WTC11 (cell line): ENCODE measurements at regions not wholly inside any gene's neighbourhood (a gene's known extent, or its start where the extent isn't known, plus 50 kb on each side); places are given as distances from the start of the nearest gene placed in this dataset.

Experiments used
- ATAC-seq: fragments of 200-7000 bp; cut with Tn5 transposase; 2 replicates; pipeline ENCODE4 v1.10.0; 2021; ENCODE audit warnings: mild to moderate bottlenecking, moderate library complexity
- CTCF ChIA-PET: fragments of 300-600 bp; sonication (Branson Sonifier 250); formaldehyde crosslinking; loops from one replicate; lab custom pipeline; 2021; ENCODE audit warnings: antibody characterized with exemption; lab: Charles Lee
- POLR2A ChIA-PET: fragments of 350-600 bp; sonication (Branson Sonifier 250); formaldehyde crosslinking; loops from one replicate; lab custom pipeline; 2021; ENCODE audit warnings: antibody characterized with exemption; lab: Charles Lee
- DNase-seq: peaks from one replicate; pipeline ENCODE4 v3.0.0; 2021; ENCODE audit warnings: low spot score
- H3K27ac Mint-ChIP-seq: 2 replicates; pipeline ENCODE4 v1.8.0; 2021; ENCODE audit warnings: mixed read lengths
- H3K27me3 Mint-ChIP-seq: 2 replicates; pipeline ENCODE4 v1.8.0; 2021; ENCODE audit warnings: low read depth, mild to moderate bottlenecking, moderate library complexity, mixed read lengths
- H3K36me3 Mint-ChIP-seq: 2 replicates; pipeline ENCODE4 v1.8.0; 2021; ENCODE audit warnings: mixed read lengths
- H3K4me1 Mint-ChIP-seq: 2 replicates; pipeline ENCODE4 v1.8.0; 2022; ENCODE audit warnings: mixed read lengths
- H3K4me3 Mint-ChIP-seq: 2 replicates; pipeline ENCODE4 v1.8.0; 2021; ENCODE audit warnings: mild to moderate bottlenecking, moderate library complexity, mixed read lengths
- H3K9me3 Mint-ChIP-seq: 2 replicates; pipeline ENCODE4 v1.8.0; 2021; ENCODE audit warnings: mixed read lengths
- AR ChIP-seq: fragments of 250-450 bp; sonication (Bioruptor Pico); IDR thresholded peaks from 2 replicates; pipeline ENCODE4 v1.9.0; 2021; ENCODE audit warnings: mild to moderate bottlenecking
- ATF2 ChIP-seq: sonication (generic); formaldehyde crosslinking; IDR thresholded peaks from 2 replicates; pipeline ENCODE4 v1.8.1; 2022; ENCODE audit warnings: low read depth, missing genetic modification reagents, borderline replicate concordance
- ATF6 ChIP-seq: sonication (generic); formaldehyde crosslinking; IDR thresholded peaks from 2 replicates; pipeline ENCODE4 v1.8.1; 2023; ENCODE audit warnings: mild to moderate bottlenecking, missing genetic modification reagents
- CREM ChIP-seq: sonication (generic); formaldehyde crosslinking; IDR thresholded peaks from 2 replicates; pipeline ENCODE4 v1.8.1; 2022; ENCODE audit warnings: mild to moderate bottlenecking, missing genetic modification reagents, moderate library complexity
- E2F1 ChIP-seq: sonication (generic); formaldehyde crosslinking; IDR thresholded peaks from 2 replicates; pipeline ENCODE4 v1.8.0; 2022; ENCODE audit warnings: mild to moderate bottlenecking, missing genetic modification reagents
- EMX1 ChIP-seq: fragments of 250-450 bp; sonication (Bioruptor Pico); IDR thresholded peaks from 2 replicates; pipeline ENCODE4 v1.8.0; 2021; ENCODE audit warnings: mild to moderate bottlenecking
- ETV6 ChIP-seq: sonication (generic); formaldehyde crosslinking; IDR thresholded peaks from 2 replicates; pipeline ENCODE4 v1.8.1; 2022; ENCODE audit warnings: mild to moderate bottlenecking, missing genetic modification reagents
- IRF1 ChIP-seq: sonication (generic); formaldehyde crosslinking; IDR thresholded peaks from 2 replicates; pipeline ENCODE4 v1.8.0; 2023; ENCODE audit warnings: missing genetic modification reagents
- JAZF1 ChIP-seq: fragments of 250-450 bp; sonication (Bioruptor Pico); IDR thresholded peaks from 2 replicates; pipeline ENCODE4 v1.9.0; 2021; ENCODE audit warnings: moderate library complexity, mild to moderate bottlenecking, inconsistent platforms
- KAT7 ChIP-seq: sonication (generic); formaldehyde crosslinking; IDR thresholded peaks from 2 replicates; pipeline ENCODE4 v1.8.1; 2023; ENCODE audit warnings: missing genetic modification reagents, mild to moderate bottlenecking, borderline replicate concordance
- MYBL2 ChIP-seq: sonication (generic); formaldehyde crosslinking; IDR thresholded peaks from 2 replicates; pipeline ENCODE4 v1.8.1; 2023; ENCODE audit warnings: mild to moderate bottlenecking, moderate library complexity, missing genetic modification reagents
- NR2C2 ChIP-seq: sonication (generic); formaldehyde crosslinking; IDR thresholded peaks from 2 replicates; pipeline ENCODE4 v1.8.0; 2022; ENCODE audit warnings: mild to moderate bottlenecking, missing genetic modification reagents
- NR3C1 ChIP-seq: sonication (generic); formaldehyde crosslinking; conservative IDR thresholded peaks from 2 replicates; pipeline ENCODE4 v1.8.1; 2023; ENCODE audit warnings: low read depth, mild to moderate bottlenecking, missing genetic modification reagents
- PREB ChIP-seq: sonication (generic); formaldehyde crosslinking; IDR thresholded peaks from 2 replicates; pipeline ENCODE4 v1.8.1; 2022; ENCODE audit warnings: mild to moderate bottlenecking, missing genetic modification reagents, moderate library complexity, borderline replicate concordance
- SP1 ChIP-seq: sonication (generic); formaldehyde crosslinking; conservative IDR thresholded peaks from 2 replicates; pipeline ENCODE4 v1.8.1; 2022; ENCODE audit warnings: missing genetic modification reagents
- ZBTB43 ChIP-seq: sonication (generic); formaldehyde crosslinking; IDR thresholded peaks from 2 replicates; pipeline ENCODE4 v1.8.1; 2023; ENCODE audit warnings: mild to moderate bottlenecking, missing genetic modification reagents
- ZNF281 ChIP-seq: sonication (generic); formaldehyde crosslinking; IDR thresholded peaks from 2 replicates; pipeline ENCODE4 v1.8.0; 2023; ENCODE audit warnings: mild to moderate bottlenecking, missing genetic modification reagents
- ZNF423 ChIP-seq: fragments of 250-450 bp; sonication (Bioruptor Pico); IDR thresholded peaks from 2 replicates; pipeline ENCODE4 v2.1.2; 2022; ENCODE audit warnings: mild to moderate bottlenecking, moderate library complexity
- ZNF671 ChIP-seq: fragments of 250-450 bp; sonication (Bioruptor Pico); IDR thresholded peaks from 2 replicates; pipeline ENCODE4 v1.8.0; 2021; ENCODE audit warnings: mild to moderate bottlenecking

GRCh38 chr9:28900406-28900805 is 1327.1 kb upstream of the C9orf72 start (continued):
- TF ChIP-seq E2F1 (CRISPR knock-in tag) (no peak), SP1 (CRISPR knock-in tag) (no peak), ZNF423 (CRISPR knock-in tag) (no peak), IRF1 (CRISPR knock-in tag) (no peak), ATF6 (CRISPR knock-in tag) (no peak), ATF2 (CRISPR knock-in tag) (no peak)

GRCh38 chr9:28909526-28909925 is 1336.2 kb upstream of the C9orf72 start:
- DNase-seq (no peak), ATAC-seq (no peak)
- Mint-ChIP-seq H3K27ac (no peak overlapping the region), H3K27me3 (no peaks in the 10 kb centered on the region), H3K4me1 (peaks cover 18% of the 10 kb centered on the region), H3K36me3 (peaks cover 3% of the 10 kb centered on the region; the same call in 1 of the 2 replicates), H3K9me3 (peaks cover 8% of the 10 kb centered on the region; the same call in 1 of the 2 replicates), H3K4me3 (no peak overlapping the region)
- POLR2A ChIA-PET: no interaction called here
- CTCF ChIA-PET: no interaction called here
- TF ChIP-seq CREM (no peak), NR3C1 (no peak), AR (CRISPR knock-in tag) (no peak), ETV6 (CRISPR knock-in tag) (no peak), PREB (no peak), ZNF281 (CRISPR knock-in tag) (no peak), NR2C2 (CRISPR knock-in tag) (no peak), MYBL2 (CRISPR knock-in tag) (no peak), ZNF671 (CRISPR knock-in tag) (no peak), ZNF423 (CRISPR knock-in tag) (no peak), ZBTB43 (CRISPR knock-in tag) (no peak), JAZF1 (CRISPR knock-in tag) (no peak), KAT7 (CRISPR knock-in tag) (no peak), EMX1 (no peak)
